Stimulated activated CD4-positive, alpha-beta T cell treated with anti-CD3 and anti-CD28 coated beads, TNF-alpha, amount 100 ng/mL, for 24 hours (primary cell): ENCODE measurements at regions not wholly inside any gene's neighbourhood (a gene's known extent, or its start where the extent isn't known, plus 50 kb on each side); places are given as distances from the start of the nearest gene placed in this dataset.
"Not testable (repeated sequence)": the region's sequence is repeated elsewhere in the genome, so short reads cannot be mapped to it uniquely, and the experiment has no call there.

Experiments
- DNase-seq, 3 experiments: peaks; one replicate each; pipeline ENCODE4 v3.0.0-alpha.2; 2020; ENCODE audit warnings: low read depth in 3 of 3

GRCh38 chr9:39566782-39567181, 211.3 kb downstream of the SPATA31A1 start:
- DNase-seq, result not testable (repeated sequence)

GRCh38 chr9:39567396-39567795, 211.9 kb downstream of the SPATA31A1 start:
- not testable (repeated sequence) for DNase-seq

- not testable (repeated sequence) for DNase-seq
These were observed 213.4 kb downstream of the SPATA31A1 start for GRCh38 chr9:39568900-39569299.

- DNase-seq, result not testable (repeated sequence)
These were observed 217.9 kb downstream of the SPATA31A1 start for GRCh38 chr9:39573024-39574022.

- DNase-seq, result not testable (repeated sequence)
These were observed 223.5 kb downstream of the SPATA31A1 start for GRCh38 chr9:39579000-39579399.

GRCh38 chr9:39581296-39581695, 225.8 kb downstream of the SPATA31A1 start:
- DNase-seq, result not testable (repeated sequence)

- not testable (repeated sequence) for DNase-seq
These were observed 227.4 kb downstream of the SPATA31A1 start for GRCh38 chr9:39582677-39583412.

- DNase-seq, result not testable (repeated sequence)
These were observed 227.9 kb downstream of the SPATA31A1 start for GRCh38 chr9:39583413-39583747.

GRCh38 chr9:39585233-39585632, 229.8 kb downstream of the SPATA31A1 start:
- DNase-seq, result not testable (repeated sequence)

- DNase-seq, result no peak
These were observed 232.5 kb downstream of the SPATA31A1 start for GRCh38 chr9:39587844-39588499.

- no peak for DNase-seq
These were observed 233.2 kb downstream of the SPATA31A1 start for GRCh38 chr9:39588500-39589137.

- not testable (repeated sequence) for DNase-seq
These were observed 248.6 kb downstream of the SPATA31A1 start for GRCh38 chr9:39604089-39604488.

GRCh38 chr9:39611449-39612231, 256.2 kb downstream of the SPATA31A1 start:
- DNase-seq, result not testable (repeated sequence)

- not testable (repeated sequence) for DNase-seq
These were observed 261.0 kb downstream of the SPATA31A1 start for GRCh38 chr9:39616480-39616879.

GRCh38 chr9:39624048-39624447, 268.6 kb downstream of the SPATA31A1 start:
- DNase-seq, result not testable (repeated sequence)

GRCh38 chr9:39632071-39632470, 276.6 kb downstream of the SPATA31A1 start:
- DNase-seq, result not testable (repeated sequence)

- DNase-seq, result not testable (repeated sequence)
These were observed 293.6 kb downstream of the SPATA31A1 start for GRCh38 chr9:39649029-39649428.

GRCh38 chr9:39656960-39657603, 301.6 kb downstream of the SPATA31A1 start:
- not testable (repeated sequence) for DNase-seq

- not testable (repeated sequence) for DNase-seq
These were observed 307.6 kb downstream of the SPATA31A1 start for GRCh38 chr9:39663020-39663419.

GRCh38 chr9:39663713-39664112, 308.2 kb downstream of the SPATA31A1 start:
- not testable (repeated sequence) for DNase-seq
